DMS79 (cell line): ENCODE measurements at regions not wholly inside any gene's neighbourhood (a gene's known extent, or its start where the extent isn't known, plus 50 kb on each side); places are given as distances from the start of the nearest gene placed in this dataset.
"Not testable (repeated sequence)": the region's sequence is repeated elsewhere in the genome, so short reads cannot be mapped to it uniquely, and the experiment has no call there.

Source experiments
- DNase-seq: peaks from one replicate; lab custom pipeline; 2025; lab: John Stamatoyannopoulos, UW

GRCh38 chr10:121268863-121269432 is 329.3 kb downstream of the FGFR2 start:
- DNase-seq: no peak

GRCh38 chr10:121270906-121271305 is 327.3 kb downstream of the FGFR2 start:
- DNase-seq: no peak

- no peak for DNase-seq
Measured at GRCh38 chr10:121276046-121276445, 322.2 kb downstream of the FGFR2 start.

- DNase-seq: no peak
Measured at GRCh38 chr10:121276822-121277221, 321.4 kb downstream of the FGFR2 start.

- DNase-seq: not testable (repeated sequence)
Measured at GRCh38 chr10:121278386-121278785, 319.9 kb downstream of the FGFR2 start.

- DNase-seq: no peak
Measured at GRCh38 chr10:121281576-121281975, 316.7 kb downstream of the FGFR2 start.

GRCh38 chr10:121282264-121282663 is 316.0 kb downstream of the FGFR2 start:
- DNase-seq: no peak

GRCh38 chr10:121282797-121283515 is 315.3 kb downstream of the FGFR2 start:
- no peak for DNase-seq

- DNase-seq: peak; percentile 5
Measured at GRCh38 chr10:121284936-121285335, 313.3 kb downstream of the FGFR2 start.

- DNase-seq: no peak
Measured at GRCh38 chr10:121285406-121286196, 312.6 kb downstream of the FGFR2 start.

- no peak for DNase-seq
Measured at GRCh38 chr10:121288011-121288410, 310.2 kb downstream of the FGFR2 start.

GRCh38 chr10:121288864-121289661 is 309.2 kb downstream of the FGFR2 start:
- no peak for DNase-seq

- no peak for DNase-seq
Measured at GRCh38 chr10:121289800-121290199, 308.4 kb downstream of the FGFR2 start.

GRCh38 chr10:121290674-121291073 is 307.6 kb downstream of the FGFR2 start:
- DNase-seq: no peak

GRCh38 chr10:121291376-121291775 is 306.9 kb downstream of the FGFR2 start:
- no peak for DNase-seq

GRCh38 chr10:121291823-121292222 is 306.4 kb downstream of the FGFR2 start:
- DNase-seq: no peak

GRCh38 chr10:121292321-121292720 is 305.9 kb downstream of the FGFR2 start:
- DNase-seq: no peak

- no peak for DNase-seq
Measured at GRCh38 chr10:121293110-121293509, 305.1 kb downstream of the FGFR2 start.

GRCh38 chr10:121294630-121295029 is 303.6 kb downstream of the FGFR2 start:
- DNase-seq: no peak

GRCh38 chr10:121296378-121296777 is 301.9 kb downstream of the FGFR2 start:
- no peak for DNase-seq

- no peak for DNase-seq
Measured at GRCh38 chr10:121296881-121297585, 301.2 kb downstream of the FGFR2 start.

- no peak for DNase-seq
Measured at GRCh38 chr10:121300723-121301122, 297.5 kb downstream of the FGFR2 start.
